OCI-LY7 (cell line): ENCODE measurements at regions not wholly inside any gene's neighbourhood (a gene's known extent, or its start where the extent isn't known, plus 50 kb on each side); places are given as distances from the start of the nearest gene placed in this dataset.

Experiments used
- CTCF ChIP-seq: fragments of 200-600 bp; sonication (generic); conservative IDR thresholded peaks from 2 replicates; pipeline ENCODE4 v1.5.1; 2014; ENCODE audit warnings: mild to moderate bottlenecking, antibody characterized with exemption, low read length, moderate library complexity, mixed read lengths
- EZH2phosphoT487 ChIP-seq: fragments of 200-600 bp; sonication (generic); IDR thresholded peaks from 2 replicates; pipeline ENCODE4 v1.6.1; 2018; ENCODE audit warnings: low read depth, borderline replicate concordance, mild to moderate bottlenecking, mixed run types, antibody characterized with exemption, low read length, moderate library complexity, mixed read lengths

GRCh38 chr18:1124495-1124894 is 219.8 kb downstream of the ADCYAP1 start:
- TF ChIP-seq CTCF (no peak), EZH2phosphoT487 (no peak)
